ENCODE measurements at regions not wholly inside any gene's neighbourhood (a gene's known extent, or its start where the extent isn't known, plus 50 kb on each side); places are given as distances from the start of the nearest gene placed in this dataset.

DNA sequence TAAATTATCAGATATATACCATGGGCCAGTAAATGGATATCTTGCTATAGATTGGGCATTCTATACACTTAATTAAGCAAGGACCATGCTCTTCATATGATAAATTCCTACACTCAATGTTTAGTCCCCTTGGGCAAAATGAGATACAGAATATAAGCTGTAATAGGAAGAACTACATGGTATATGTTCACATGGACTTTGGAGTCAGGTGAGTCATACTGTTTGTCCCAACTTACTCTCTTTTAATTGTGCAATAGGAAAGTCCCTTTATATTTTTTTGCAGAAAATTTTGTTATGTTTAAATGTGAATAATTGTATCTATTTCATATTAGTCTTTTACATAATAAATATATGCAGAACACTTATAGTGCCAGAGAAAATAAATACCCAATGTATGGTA, 820.2 kb upstream of the ADAMTS5 start:
- H4K20me1 ChIP-seq (replicated peaks; ENCODE audit: control insufficient read depth, extremely low read depth, insufficient read depth, low read length), result no peaks in the 10 kb centered on the region
- H3K4me2 ChIP-seq (ENCODE audit: insufficient read depth, low read length), result no peak overlapping the region
- no peaks in the 10 kb centered on the region for H3K4me1 ChIP-seq (ENCODE audit: control insufficient read depth, extremely low read depth, insufficient read depth, low read length)
- no peak overlapping the region for H2AFZ ChIP-seq (ENCODE audit: low read depth, low read length)
- DNase-seq (ENCODE audit: low read depth, low spot score) (no peak), FAIRE-seq (no peak)
- TF ChIP-seq FOS (IDR thresholded peaks at IDR 0.05; ENCODE audit: borderline replicate concordance, insufficient read depth, low read length), result no peak
- TF ChIP-seq JUN (IDR thresholded peaks at IDR 0.05; ENCODE audit: borderline replicate concordance, insufficient read depth, insufficient read length, low read depth), result no peak
- no peak for TF ChIP-seq GATA2 (IDR thresholded peaks at IDR 0.05; ENCODE audit: insufficient read depth, insufficient read length, low read depth, low read length)
- TF ChIP-seq POLR2A (IDR thresholded peaks at IDR 0.05; ENCODE audit: low read depth, low read length), result no peak
- no peak for TF ChIP-seq EZH2 (IDR thresholded peaks at IDR 0.05; ENCODE audit: borderline replicate concordance, low read depth, low read length, severe bottlenecking)
- TF ChIP-seq MYC (IDR thresholded peaks at IDR 0.05; ENCODE audit: low read depth, low read length), result no peak
- TF ChIP-seq, protein P1, sequence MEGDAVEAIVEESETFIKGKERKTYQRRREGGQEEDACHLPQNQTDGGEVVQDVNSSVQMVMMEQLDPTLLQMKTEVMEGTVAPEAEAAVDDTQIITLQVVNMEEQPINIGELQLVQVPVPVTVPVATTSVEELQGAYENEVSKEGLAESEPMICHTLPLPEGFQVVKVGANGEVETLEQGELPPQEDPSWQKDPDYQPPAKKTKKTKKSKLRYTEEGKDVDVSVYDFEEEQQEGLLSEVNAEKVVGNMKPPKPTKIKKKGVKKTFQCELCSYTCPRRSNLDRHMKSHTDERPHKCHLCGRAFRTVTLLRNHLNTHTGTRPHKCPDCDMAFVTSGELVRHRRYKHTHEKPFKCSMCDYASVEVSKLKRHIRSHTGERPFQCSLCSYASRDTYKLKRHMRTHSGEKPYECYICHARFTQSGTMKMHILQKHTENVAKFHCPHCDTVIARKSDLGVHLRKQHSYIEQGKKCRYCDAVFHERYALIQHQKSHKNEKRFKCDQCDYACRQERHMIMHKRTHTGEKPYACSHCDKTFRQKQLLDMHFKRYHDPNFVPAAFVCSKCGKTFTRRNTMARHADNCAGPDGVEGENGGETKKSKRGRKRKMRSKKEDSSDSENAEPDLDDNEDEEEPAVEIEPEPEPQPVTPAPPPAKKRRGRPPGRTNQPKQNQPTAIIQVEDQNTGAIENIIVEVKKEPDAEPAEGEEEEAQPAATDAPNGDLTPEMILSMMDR (IDR thresholded peaks at IDR 0.05; ENCODE audit: extremely low read depth in 1 of 2, insufficient read depth in 1 of 2, low read depth in 1 of 2, low read length in 2 of 2), result no peak
- TF ChIP-seq, protein P2, sequence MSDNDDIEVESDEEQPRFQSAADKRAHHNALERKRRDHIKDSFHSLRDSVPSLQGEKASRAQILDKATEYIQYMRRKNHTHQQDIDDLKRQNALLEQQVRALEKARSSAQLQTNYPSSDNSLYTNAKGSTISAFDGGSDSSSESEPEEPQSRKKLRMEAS (IDR thresholded peaks at IDR 0.05; ENCODE audit: insufficient read depth, insufficient read length), result no peak
- no peak for TF ChIP-seq POLR2AphosphoS5 (IDR thresholded peaks at IDR 0.05; ENCODE audit: insufficient read depth, low read depth, low read length)
- no peaks in the 10 kb centered on the region for H3K9me3 ChIP-seq (replicated peaks; ENCODE audit: control insufficient read depth, insufficient read depth, low read length)
- BruUV-seq (replicated peaks), result no TSS peak
- intact Hi-C loops (cut with micrococcal nuclease) (no loop called here), dilution Hi-C loops (cut with MboI; ENCODE audit: extremely low pct_ligation_motif_present, low sequenced_read_pairs) (no loop called here)
- ChIA-PET CTCF (no interaction called here), POLR2A (no interaction called here)
- no peaks in the 10 kb centered on the region for H3K36me3 ChIP-seq (ENCODE audit: control insufficient read depth in 2 of 2, extremely low read depth in 1 of 2, insufficient read depth in 2 of 2, low read length in 2 of 2)
- H3K9me1 ChIP-seq (replicated peaks; ENCODE audit: control insufficient read depth, extremely low read depth, insufficient read depth, low read length), result no peaks in the 10 kb centered on the region
- no peak overlapping the region for H3K9ac ChIP-seq (replicated peaks; ENCODE audit: extremely low read depth, insufficient read depth, low read length)
- H3K4me3 ChIP-seq (replicated peaks in 1 of 3; ENCODE audit: insufficient read depth in 1 of 3, low read depth in 1 of 3, low read length in 3 of 3), result no peak overlapping the region
- H3K27me3 ChIP-seq (ENCODE audit: control insufficient read depth in 2 of 2, insufficient read depth in 2 of 2, low read length in 2 of 2), result no peaks in the 10 kb centered on the region
- H3K79me2 ChIP-seq (ENCODE audit: control insufficient read depth, insufficient read depth, low read length), result no peaks in the 10 kb centered on the region
- no peak overlapping the region for H3K27ac ChIP-seq (ENCODE audit: insufficient read depth, low read depth, low read length)
